Ascending aorta (tissue), 2 donors: ENCODE measurements at regions not wholly inside any gene's neighbourhood (a gene's known extent, or its start where the extent isn't known, plus 50 kb on each side); places are given as distances from the start of the nearest gene placed in this dataset.
"Not testable (repeated sequence)": the region's sequence is repeated elsewhere in the genome, so short reads cannot be mapped to it uniquely, and the experiment has no call there.

ENCODE experiments used
- DNase-seq, 2 donors: peaks; one replicate each; pipeline ENCODE4 v3.0.0-alpha.2; 2019; ENCODE audit warnings: low spot score in 2 of 2
- H3K27ac ChIP-seq, 2 donors: fragments of 200-600 bp; sonication (generic); one replicate each; pipeline ENCODE4 v1.5.1; 2016 to 2017; ENCODE audit warnings: mild to moderate bottlenecking in 1 of 2
- H3K27me3 ChIP-seq: fragments of 200-600 bp; sonication (generic); one replicate; pipeline ENCODE4 v1.5.1; 2017
- H3K36me3 ChIP-seq, 2 donors: fragments of 200-600 bp; sonication (generic); one replicate each; pipeline ENCODE4 v1.5.1; 2016
- H3K4me1 ChIP-seq, 2 donors: fragments of 200-600 bp; sonication (generic); one replicate each; pipeline ENCODE4 v1.5.1; 2016 to 2017; ENCODE audit warnings: mild to moderate bottlenecking in 1 of 2
- H3K4me3 ChIP-seq, 2 donors: fragments of 200-600 bp; sonication (generic); one replicate each; pipeline ENCODE4 v1.5.1; 2016 to 2017; ENCODE audit warnings: mild to moderate bottlenecking in 1 of 2
- H3K9me3 ChIP-seq, 2 donors: fragments of 200-600 bp; sonication (generic); one replicate each; pipeline ENCODE4 v1.5.1; 2016
- CTCF ChIP-seq, 3 experiments: fragments of 200-600 bp in 2 of 3; fragments of 450-650 bp in 1 of 3; sonication (generic) in 2 of 3; IDR thresholded peaks; one replicate each; pipeline ENCODE4 v1.5.1; 2016 to 2019; ENCODE audit warnings: antibody characterized with exemption in 3 of 3, mild to moderate bottlenecking in 1 of 3, moderate library complexity in 1 of 3
- intact Hi-C: fragments of 100-400 bp; cut with DNase I; formaldehyde crosslinking; loops from one replicate; pipeline ENCODE4 v1.15.1; 2023

GRCh38 chr13:78047151-78047550 lies 128.5 kb upstream of the EDNRB start:
- H3K27me3 ChIP-seq, result no peaks in the 10 kb centered on the region
- no peak overlapping the region for H3K4me3 ChIP-seq
- H3K4me1 ChIP-seq, result no peaks in the 10 kb centered on the region
- no peak for TF ChIP-seq CTCF (IDR thresholded peaks at IDR 0.05)
- H3K9me3 ChIP-seq, result no peaks in the 10 kb centered on the region
- no peaks in the 10 kb centered on the region for H3K36me3 ChIP-seq
- intact Hi-C loops, result no loop called here
- no peak overlapping the region for H3K27ac ChIP-seq
- no peak for DNase-seq

- intact Hi-C loops, result no loop called here
- no peaks in the 10 kb centered on the region for H3K9me3 ChIP-seq
- H3K4me3 ChIP-seq, result no peak overlapping the region
- no peaks in the 10 kb centered on the region for H3K36me3 ChIP-seq
- H3K27ac ChIP-seq, result no peak overlapping the region
- H3K4me1 ChIP-seq, result no peaks in the 10 kb centered on the region
- DNase-seq, result no peak
- no peaks in the 10 kb centered on the region for H3K27me3 ChIP-seq
- TF ChIP-seq CTCF (IDR thresholded peaks at IDR 0.05), result no peak
Observed at GRCh38 chr13:78046331-78046730, 127.7 kb upstream of the EDNRB start.

GRCh38 chr13:78045916-78046315 lies 127.3 kb upstream of the EDNRB start:
- H3K4me3 ChIP-seq, result no peak overlapping the region
- DNase-seq, result no peak
- intact Hi-C loops, result no loop called here
- TF ChIP-seq CTCF (IDR thresholded peaks at IDR 0.05), result no peak
- no peaks in the 10 kb centered on the region for H3K27me3 ChIP-seq
- H3K36me3 ChIP-seq, result no peaks in the 10 kb centered on the region
- H3K4me1 ChIP-seq, result no peaks in the 10 kb centered on the region
- no peaks in the 10 kb centered on the region for H3K9me3 ChIP-seq
- H3K27ac ChIP-seq, result no peak overlapping the region

- H3K27ac ChIP-seq, H3K36me3 ChIP-seq, H3K4me3 ChIP-seq, H3K27me3 ChIP-seq, H3K9me3 ChIP-seq, H3K4me1 ChIP-seq, intact Hi-C loops, DNase-seq: not testable (repeated sequence)
Observed at GRCh38 chr13:78041366-78041765, 122.7 kb upstream of the EDNRB start.

- TF ChIP-seq CTCF (IDR thresholded peaks at IDR 0.05), result no peak
- Histone ChIP-seq H3K27ac (no peak overlapping the region), H3K4me1 (no peaks in the 10 kb centered on the region), H3K36me3 (no peaks in the 10 kb centered on the region), H3K4me3 (no peak overlapping the region), H3K9me3 (no peaks in the 10 kb centered on the region), H3K27me3 (no peaks in the 10 kb centered on the region)
- DNase-seq, result no peak
- intact Hi-C loops, result no loop called here
Observed at GRCh38 chr13:78040205-78040830, 121.7 kb upstream of the EDNRB start.

- no peak for DNase-seq
- TF ChIP-seq CTCF (IDR thresholded peaks at IDR 0.05), result no peak
- intact Hi-C loops, result no loop called here
- no peaks in the 10 kb centered on the region for H3K36me3 ChIP-seq
- no peaks in the 10 kb centered on the region for H3K9me3 ChIP-seq
- H3K4me3 ChIP-seq, result no peak overlapping the region
- no peaks in the 10 kb centered on the region for H3K4me1 ChIP-seq
- no peak overlapping the region for H3K27ac ChIP-seq
- H3K27me3 ChIP-seq, result no peaks in the 10 kb centered on the region
Observed at GRCh38 chr13:78036841-78037240, 118.2 kb upstream of the EDNRB start.
